H1 (cell line): ENCODE measurements at regions not wholly inside any gene's neighbourhood (a gene's known extent, or its start where the extent isn't known, plus 50 kb on each side); places are given as distances from the start of the nearest gene placed in this dataset.

Source experiments
- MAFK ChIP-seq: IDR thresholded peaks from 2 replicates; pipeline ENCODE4 v1.6.1; 2012; ENCODE audit warnings: low read depth, mild to moderate bottlenecking, improper control_type of control experiment, low read length
- RNF2 ChIP-seq: fragments of 200-900, 300-1000 bp; sonication (generic); IDR thresholded peaks from 2 replicates; pipeline ENCODE4 v1.7.1; 2016; ENCODE audit warnings: borderline replicate concordance, low read depth, mild to moderate bottlenecking, antibody characterized with exemption, low read length; ENCODE audit not compliant: poor library complexity, severe bottlenecking; ENCODE audit errors: missing control alignments
- TCF12 ChIP-seq: IDR thresholded peaks from 2 replicates; pipeline ENCODE4 v1.6.1; 2011; ENCODE audit warnings: low read depth, mild to moderate bottlenecking, low read length

DNA sequence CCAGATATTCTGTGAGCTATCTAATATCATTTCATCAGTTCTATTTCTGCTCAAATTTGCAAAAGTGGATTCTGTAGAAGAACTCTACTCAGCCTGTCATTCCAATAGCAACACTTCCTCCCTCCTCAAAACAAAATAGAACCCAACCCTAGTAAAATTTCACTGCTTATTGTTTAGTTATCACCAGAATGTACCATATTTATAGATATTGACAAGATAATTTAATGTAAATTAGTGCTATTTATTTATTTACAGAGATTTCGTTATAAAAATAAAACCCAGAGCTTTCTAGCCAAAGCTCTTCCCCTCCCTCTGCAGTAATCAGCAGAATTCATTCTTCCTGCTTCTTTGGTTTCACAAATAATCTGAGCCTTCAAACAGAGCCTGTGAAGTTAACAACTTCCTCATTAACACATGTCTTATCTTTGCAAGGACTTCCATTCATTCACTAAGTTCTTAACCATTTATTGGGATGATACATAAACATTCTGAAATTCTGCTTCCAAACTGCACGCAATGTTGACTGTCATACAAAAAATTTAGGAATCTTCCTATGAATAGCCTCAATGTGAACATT, 73.7 kb upstream of the PJA2 start (continued):
- TF ChIP-seq RNF2 (no peak), TCF12 (no peak), MAFK (no peak)
- TF ChIP-seq, all 59 proteins: peak for 0
